GM06990 (cell line): ENCODE measurements at regions not wholly inside any gene's neighbourhood (a gene's known extent, or its start where the extent isn't known, plus 50 kb on each side); places are given as distances from the start of the nearest gene placed in this dataset.

Experiments used
- DNase-seq: peaks from one replicate; pipeline ENCODE4 v3.0.0-alpha.2; 2011; ENCODE audit not compliant: insufficient read length; ENCODE audit errors: extremely low read depth
- H3K27me3 ChIP-seq: replicated peaks from 2 replicates; pipeline ENCODE4 v1.6.0; 2011; ENCODE audit warnings: low read length; ENCODE audit not compliant: control insufficient read depth, insufficient read depth
- H3K36me3 ChIP-seq: 2 replicates; pipeline ENCODE4 v1.5.1; 2011; ENCODE audit warnings: low read length; ENCODE audit not compliant: control insufficient read depth, insufficient read depth
- H3K4me3 ChIP-seq: replicated peaks from 2 replicates; pipeline ENCODE4 v1.5.1; 2011; ENCODE audit warnings: low read depth, mild to moderate bottlenecking, control low read depth, low read length
- CTCF ChIP-seq: IDR thresholded peaks from 2 replicates; pipeline ENCODE4 v1.5.1; 2011; ENCODE audit warnings: low read length, control low read depth, mild to moderate bottlenecking, inconsistent platforms; ENCODE audit not compliant: insufficient read depth, poor library complexity, severe bottlenecking

GRCh38 chr2:18430996-18431748, 129.3 kb downstream of the RDH14 start:
- Histone ChIP-seq H3K36me3 (no peaks in the 10 kb centered on the region), H3K4me3 (no peak overlapping the region), H3K27me3 (no peaks in the 10 kb centered on the region)
- DNase-seq, result no peak
- TF ChIP-seq CTCF, result no peak

GRCh38 chr2:18428516-18428915, 131.9 kb downstream of the RDH14 start:
- no peak for TF ChIP-seq CTCF

GRCh38 chr2:18427762-18428161, 132.7 kb downstream of the RDH14 start:
- DNase-seq, result no peak
- H3K27me3 ChIP-seq, result no peaks in the 10 kb centered on the region
- no peak for TF ChIP-seq CTCF
- H3K36me3 ChIP-seq, result no peaks in the 10 kb centered on the region
- no peak overlapping the region for H3K4me3 ChIP-seq

More at GRCh38 chr2:18428516-18428915, 131.9 kb downstream of the RDH14 start:
- Histone ChIP-seq H3K4me3 (no peak overlapping the region), H3K27me3 (no peaks in the 10 kb centered on the region), H3K36me3 (no peaks in the 10 kb centered on the region)
- no peak for DNase-seq

GRCh38 chr2:18426174-18426573, 134.3 kb downstream of the RDH14 start:
- no peak for TF ChIP-seq CTCF
- Histone ChIP-seq H3K4me3 (no peak overlapping the region), H3K27me3 (no peaks in the 10 kb centered on the region)

GRCh38 chr2:18425210-18425703, 135.2 kb downstream of the RDH14 start:
- Histone ChIP-seq H3K36me3 (no peaks in the 10 kb centered on the region), H3K4me3 (no peak overlapping the region), H3K27me3 (no peaks in the 10 kb centered on the region)
- DNase-seq, result no peak
- no peak for TF ChIP-seq CTCF

More at GRCh38 chr2:18426174-18426573, 134.3 kb downstream of the RDH14 start:
- DNase-seq, result no peak
- H3K36me3 ChIP-seq, result no peaks in the 10 kb centered on the region
